Suprapubic skin (tissue), 3 donors: ENCODE measurements at regions not wholly inside any gene's neighbourhood (a gene's known extent, or its start where the extent isn't known, plus 50 kb on each side); places are given as distances from the start of the nearest gene placed in this dataset.

Source experiments
- EP300 ChIP-seq: sonication (generic); formaldehyde crosslinking; IDR thresholded peaks from one replicate; pipeline ENCODE4 v1.6.1; 2017; ENCODE audit warnings: antibody characterized with exemption
- POLR2A ChIP-seq, 2 donors: fragments of 450-650 bp; IDR thresholded peaks; one replicate each; pipeline ENCODE4 v1.6.1; 2017; ENCODE audit warnings: antibody characterized with exemption in 2 of 2, mild to moderate bottlenecking in 2 of 2, moderate library complexity in 2 of 2
- TF ChIP-seq, protein P1 (sequence below), 2 donors: fragments of 200-600 bp in 1 of 2; fragments of 450-650 bp in 1 of 2; sonication (generic) in 1 of 2; IDR thresholded peaks; one replicate each; pipeline ENCODE4 v1.5.1; 2016 to 2019; ENCODE audit warnings: antibody characterized with exemption in 2 of 2, mild to moderate bottlenecking in 1 of 2, moderate library complexity in 1 of 2

DNA sequence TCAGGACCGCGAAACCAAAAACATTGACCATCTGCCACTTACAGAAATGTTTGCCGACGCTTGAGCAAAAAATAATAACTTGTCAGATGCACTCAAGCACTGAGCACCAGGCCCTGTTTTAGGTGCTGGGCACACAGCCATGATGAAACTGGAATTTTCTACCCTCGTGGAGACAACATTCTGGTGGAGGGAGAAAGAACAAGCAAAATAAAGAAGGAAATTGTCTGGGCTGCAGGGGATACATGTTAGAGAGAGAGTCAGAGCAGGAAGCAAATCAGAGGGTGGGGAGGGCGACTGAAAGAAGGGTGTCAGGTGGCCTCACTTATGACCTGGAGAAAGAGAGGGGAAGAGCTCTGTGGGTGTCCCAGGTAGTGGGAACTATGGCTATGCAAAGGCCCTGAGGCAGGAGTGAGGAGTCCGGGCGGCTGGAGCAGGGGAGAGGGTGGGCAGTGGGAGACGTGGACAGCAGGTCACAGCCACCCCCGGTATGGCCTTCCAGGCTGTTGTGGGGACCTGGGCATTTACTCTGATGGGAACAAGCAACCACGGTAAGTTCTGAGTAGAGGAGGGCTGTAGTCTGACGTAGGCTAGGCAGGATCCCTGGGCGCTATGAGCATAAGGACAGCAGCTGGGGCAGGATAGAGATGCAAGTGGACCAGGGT, 78.8 kb downstream of the MYEOV start:
- TF ChIP-seq, protein P1, sequence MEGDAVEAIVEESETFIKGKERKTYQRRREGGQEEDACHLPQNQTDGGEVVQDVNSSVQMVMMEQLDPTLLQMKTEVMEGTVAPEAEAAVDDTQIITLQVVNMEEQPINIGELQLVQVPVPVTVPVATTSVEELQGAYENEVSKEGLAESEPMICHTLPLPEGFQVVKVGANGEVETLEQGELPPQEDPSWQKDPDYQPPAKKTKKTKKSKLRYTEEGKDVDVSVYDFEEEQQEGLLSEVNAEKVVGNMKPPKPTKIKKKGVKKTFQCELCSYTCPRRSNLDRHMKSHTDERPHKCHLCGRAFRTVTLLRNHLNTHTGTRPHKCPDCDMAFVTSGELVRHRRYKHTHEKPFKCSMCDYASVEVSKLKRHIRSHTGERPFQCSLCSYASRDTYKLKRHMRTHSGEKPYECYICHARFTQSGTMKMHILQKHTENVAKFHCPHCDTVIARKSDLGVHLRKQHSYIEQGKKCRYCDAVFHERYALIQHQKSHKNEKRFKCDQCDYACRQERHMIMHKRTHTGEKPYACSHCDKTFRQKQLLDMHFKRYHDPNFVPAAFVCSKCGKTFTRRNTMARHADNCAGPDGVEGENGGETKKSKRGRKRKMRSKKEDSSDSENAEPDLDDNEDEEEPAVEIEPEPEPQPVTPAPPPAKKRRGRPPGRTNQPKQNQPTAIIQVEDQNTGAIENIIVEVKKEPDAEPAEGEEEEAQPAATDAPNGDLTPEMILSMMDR (IDR thresholded peaks at IDR 0.05) = no peak
- no peak for TF ChIP-seq POLR2A (IDR thresholded peaks at IDR 0.05)
- TF ChIP-seq EP300 = no peak
